ENCODE measurements at regions not wholly inside any gene's neighbourhood (a gene's known extent, or its start where the extent isn't known, plus 50 kb on each side); places are given as distances from the start of the nearest gene placed in this dataset.

- TF ChIP-seq CTCF (IDR thresholded peaks at IDR 0.05), result no peak
- TF ChIP-seq POLR2A (IDR thresholded peaks at IDR 0.05), result no peak
These were observed 260.7 kb upstream of the SFRP2 start for GRCh38 chr4:154049457-154050181.
